BE2C (cell line): ENCODE measurements at regions not wholly inside any gene's neighbourhood (a gene's known extent, or its start where the extent isn't known, plus 50 kb on each side); places are given as distances from the start of the nearest gene placed in this dataset.
A peak's percentile ranks its signal among the peaks of the same experiment; 100 is the strongest.
"Not testable (repeated sequence)": the region's sequence is repeated elsewhere in the genome, so short reads cannot be mapped to it uniquely, and the experiment has no call there.

Experiments used
- DNase-seq: peaks from one replicate; pipeline ENCODE4 v3.0.0-alpha.2; 2020
- H3K27me3 ChIP-seq: fragments of 250-450 bp; sonication (Bioruptor Pico); 2 replicates; pipeline ENCODE4 v1.5.1; 2020; ENCODE audit warnings: mild to moderate bottlenecking
- H3K36me3 ChIP-seq: fragments of 250-450 bp; sonication (Bioruptor Pico); 2 replicates; pipeline ENCODE4 v1.5.1; 2020; ENCODE audit warnings: mild to moderate bottlenecking
- H3K4me1 ChIP-seq: fragments of 250-450 bp; sonication (Bioruptor Pico); 2 replicates; pipeline ENCODE4 v1.5.1; 2020
- H3K4me3 ChIP-seq: 2 replicates; pipeline ENCODE4 v1.5.1; 2011; ENCODE audit warnings: low read depth, low read length
- H3K9me3 ChIP-seq: fragments of 250-450 bp; sonication (Bioruptor Pico); 2 replicates; pipeline ENCODE4 v1.5.1; 2020
- CTCF ChIP-seq: IDR thresholded peaks from 2 replicates; pipeline ENCODE4 v1.5.1; 2012; ENCODE audit warnings: mild to moderate bottlenecking, low read depth, low read length

- no peak overlapping the region for H3K4me3 ChIP-seq
- H3K9me3 ChIP-seq, result no peaks in the 10 kb centered on the region
- H3K27me3 ChIP-seq, result no peaks in the 10 kb centered on the region
- H3K36me3 ChIP-seq, result no peaks in the 10 kb centered on the region
- no peaks in the 10 kb centered on the region for H3K4me1 ChIP-seq
- no peak for TF ChIP-seq CTCF
- no peak for DNase-seq
These were observed 59.8 kb upstream of the SHB start for GRCh38 chr9:38128752-38129270.

GRCh38 chr9:38127271-38127839 is 58.3 kb upstream of the SHB start:
- no peaks in the 10 kb centered on the region for H3K9me3 ChIP-seq
- DNase-seq, result peak; percentile 26
- H3K4me1 ChIP-seq, result no peaks in the 10 kb centered on the region
- TF ChIP-seq CTCF, result no peak
- no peaks in the 10 kb centered on the region for H3K27me3 ChIP-seq
- no peaks in the 10 kb centered on the region for H3K36me3 ChIP-seq
- H3K4me3 ChIP-seq, result no peak overlapping the region

GRCh38 chr9:38126730-38127129 is 57.7 kb upstream of the SHB start:
- H3K4me1 ChIP-seq, result no peaks in the 10 kb centered on the region
- no peaks in the 10 kb centered on the region for H3K36me3 ChIP-seq
- DNase-seq, result no peak
- no peaks in the 10 kb centered on the region for H3K27me3 ChIP-seq
- no peak overlapping the region for H3K4me3 ChIP-seq
- no peaks in the 10 kb centered on the region for H3K9me3 ChIP-seq
- no peak for TF ChIP-seq CTCF

GRCh38 chr9:38125889-38126288 is 56.9 kb upstream of the SHB start:
- H3K36me3 ChIP-seq, result no peaks in the 10 kb centered on the region
- no peak for TF ChIP-seq CTCF
- no peaks in the 10 kb centered on the region for H3K9me3 ChIP-seq
- no peaks in the 10 kb centered on the region for H3K4me1 ChIP-seq
- no peak overlapping the region for H3K4me3 ChIP-seq
- DNase-seq, result no peak
- no peaks in the 10 kb centered on the region for H3K27me3 ChIP-seq

- not testable (repeated sequence) for H3K27me3 ChIP-seq, DNase-seq, H3K36me3 ChIP-seq, H3K4me3 ChIP-seq, H3K9me3 ChIP-seq, H3K4me1 ChIP-seq
These were observed 54.3 kb upstream of the SHB start for GRCh38 chr9:38123359-38123758.

- H3K4me1 ChIP-seq, result no peaks in the 10 kb centered on the region
- H3K9me3 ChIP-seq, result no peaks in the 10 kb centered on the region
- no peaks in the 10 kb centered on the region for H3K36me3 ChIP-seq
- no peak for TF ChIP-seq CTCF
- no peak for DNase-seq
- no peaks in the 10 kb centered on the region for H3K27me3 ChIP-seq
- no peak overlapping the region for H3K4me3 ChIP-seq
These were observed 51.9 kb upstream of the SHB start for GRCh38 chr9:38120961-38121360.
